HepG2 (cell line): ENCODE measurements at regions not wholly inside any gene's neighbourhood (a gene's known extent, or its start where the extent isn't known, plus 50 kb on each side); places are given as distances from the start of the nearest gene placed in this dataset.

Experiments used
- ATAC-seq: fragments of 200-7000 bp; cut with Tn5 transposase; 3 replicates; pipeline ENCODE4 v1.9.1; 2020; ENCODE audit warnings: mild to moderate bottlenecking, moderate library complexity
- BruUV-seq: library from RNA; stranded (reverse); fragments of 400-500 nt; replicated peaks from 2 replicates; lab custom pipeline; 2021; lab: Mats Ljungman, UMichigan
- CTCF ChIA-PET: fragments of 300-600 bp; formaldehyde crosslinking; extraction: SDS; loops from one replicate; lab custom pipeline; 2021; ENCODE audit warnings: low total read pairs, inconsistent platforms, low intra/inter-chr PET ratio; lab: Yijun Ruan, JAX
- POLR2A ChIA-PET: fragments of 350-600 bp; sonication (Branson Sonifier 250); formaldehyde crosslinking; loops from one replicate; lab custom pipeline; 2020; ENCODE audit warnings: antibody characterized with exemption, inconsistent platforms; lab: Yijun Ruan, JAX
- DNase-seq: peaks from one replicate; pipeline ENCODE4 v3.0.0-alpha.2; 2015; ENCODE audit warnings: low spot score
- FAIRE-seq: peaks from 3 replicates; lab custom pipeline; 2011; peaks lifted over from hg19 to GRCh38; lab: Jason Lieb, UNC
- H2AFZ ChIP-seq: one replicate; pipeline ENCODE4 v1.6.1; 2011; ENCODE audit warnings: low read length, inconsistent platforms
- H3K27ac ChIP-seq: fragments of 300-600 bp; 3 replicates; pipeline ENCODE4 v1.8.0; 2011; ENCODE audit warnings: mixed run types, mild to moderate bottlenecking, mixed read lengths, low read length, inconsistent platforms; ENCODE audit not compliant: insufficient read depth; ENCODE audit errors: extremely low read length
- H3K27me3 ChIP-seq, 2 experiments: fragments of 200-600 bp in 1 of 2; 2 replicates in 1 of 2; 3 replicates in 1 of 2; pipeline versions ENCODE4 v1.6.0 to v1.8.0; 2011; ENCODE audit warnings: low read length in 2 of 2, mild to moderate bottlenecking in 2 of 2, moderate library complexity in 2 of 2, inconsistent platforms in 1 of 2; ENCODE audit not compliant: insufficient read depth in 2 of 2, control insufficient read depth in 1 of 2
- H3K36me3 ChIP-seq, 2 experiments: fragments of 200-600 bp in 1 of 2; replicated peaks in 1 of 2; 2 replicates in 1 of 2; 3 replicates in 1 of 2; pipeline versions ENCODE4 v1.5.1 to v1.8.0; 2011; ENCODE audit warnings: low read length in 2 of 2, inconsistent platforms in 1 of 2; ENCODE audit not compliant: insufficient read depth in 2 of 2, control insufficient read depth in 1 of 2
- H3K4me1 ChIP-seq: 2 replicates; pipeline ENCODE4 v1.5.1; 2012; ENCODE audit warnings: low read length, inconsistent platforms; ENCODE audit not compliant: insufficient read depth
- H3K4me2 ChIP-seq: 2 replicates; pipeline ENCODE4 v1.6.0; 2011; ENCODE audit warnings: low read depth, low read length, inconsistent platforms
- H3K4me3 ChIP-seq, 3 experiments: fragments of 200-600 bp in 1 of 3; sonication (generic), shearing (Covaris generic) in 1 of 3; replicated peaks in 1 of 3; 2 replicates each; pipeline ENCODE4 v1.5.1; 2011 to 2016; ENCODE audit warnings: low read length in 3 of 3, inconsistent platforms in 2 of 3, low read depth in 2 of 3, mild to moderate bottlenecking in 2 of 3, control low read depth in 1 of 3, mixed read lengths in 1 of 3; ENCODE audit not compliant: insufficient read depth in 1 of 3
- H3K79me2 ChIP-seq: one replicate; pipeline ENCODE4 v1.6.1; 2011; ENCODE audit warnings: low read length, inconsistent platforms; ENCODE audit not compliant: insufficient read depth
- H3K9ac ChIP-seq: 2 replicates; pipeline ENCODE4 v1.6.0; 2011; ENCODE audit warnings: mild to moderate bottlenecking, low read depth, low read length, inconsistent platforms; ENCODE audit not compliant: insufficient read depth
- H3K9me3 ChIP-seq: 2 replicates; pipeline ENCODE4 v1.5.1; 2012; ENCODE audit warnings: mild to moderate bottlenecking, low read length
- H4K20me1 ChIP-seq: 2 replicates; pipeline ENCODE4 v1.6.0; 2011; ENCODE audit warnings: inconsistent platforms, mild to moderate bottlenecking, low read length, moderate library complexity; ENCODE audit not compliant: insufficient read depth
- CCDC6 ChIP-seq: sonication (generic); formaldehyde crosslinking; IDR thresholded peaks from 2 replicates; pipeline ENCODE4 v1.8.1; 2022; ENCODE audit warnings: mild to moderate bottlenecking, missing genetic modification reagents, moderate library complexity
- CHD2 ChIP-seq: IDR thresholded peaks from 2 replicates; pipeline ENCODE4 v1.6.1; 2011; ENCODE audit warnings: low read depth, low read length, improper control_type of control experiment
- ETV6 ChIP-seq: sonication (generic); formaldehyde crosslinking; conservative IDR thresholded peaks from 2 replicates; pipeline ENCODE4 v1.4.0; 2020; ENCODE audit warnings: missing genetic modification reagents
- MBNL3 ChIP-seq: fragments of 250-450 bp; sonication (Bioruptor Pico); conservative IDR thresholded peaks from 2 replicates; pipeline ENCODE4 v1.8.0; 2022; ENCODE audit warnings: mild to moderate bottlenecking, inconsistent platforms
- MTA1 ChIP-seq: sonication (generic); formaldehyde crosslinking; IDR thresholded peaks from 2 replicates; pipeline ENCODE4 v1.4.0; 2020; ENCODE audit warnings: missing genetic modification reagents, mild to moderate bottlenecking, borderline replicate concordance
- RARG ChIP-seq: sonication (generic); formaldehyde crosslinking; IDR thresholded peaks from 2 replicates; pipeline ENCODE4 v1.4.0; 2020; ENCODE audit warnings: low read depth, mild to moderate bottlenecking, missing genetic modification reagents
- SMC3 ChIP-seq: IDR thresholded peaks from 2 replicates; pipeline ENCODE4 v1.6.1; 2011; ENCODE audit warnings: low read length, improper control_type of control experiment
- SOX5 ChIP-seq: IDR thresholded peaks from 2 replicates; pipeline ENCODE4 v1.6.1; 2016; ENCODE audit warnings: borderline replicate concordance
- TBX3 ChIP-seq: fragments of 450-650 bp; IDR thresholded peaks from 2 replicates; pipeline ENCODE4 v1.6.1; 2017; ENCODE audit warnings: antibody characterized with exemption, mild to moderate bottlenecking, inconsistent platforms, borderline replicate concordance
- ZBTB44 ChIP-seq: sonication (generic); formaldehyde crosslinking; IDR thresholded peaks from 2 replicates; pipeline ENCODE4 v1.4.0; 2020; ENCODE audit warnings: missing genetic modification reagents
- ZFP36 ChIP-seq: fragments of 150-350 bp; IDR thresholded peaks from 2 replicates; pipeline ENCODE4 v1.6.1; 2018; ENCODE audit warnings: borderline replicate concordance, low read length, low read depth; ENCODE audit not compliant: partially characterized antibody
- ZKSCAN1 ChIP-seq: fragments of 150-350 bp; IDR thresholded peaks from 2 replicates; pipeline ENCODE4 v1.6.1; 2014; ENCODE audit warnings: low read length
- ZNF282 ChIP-seq: fragments of 450-650 bp; IDR thresholded peaks from 2 replicates; pipeline ENCODE4 v1.6.1; 2018; ENCODE audit not compliant: partially characterized antibody
- ZNF576 ChIP-seq: sonication (generic); formaldehyde crosslinking; IDR thresholded peaks from 2 replicates; pipeline ENCODE4 v1.4.0; 2020; ENCODE audit warnings: mild to moderate bottlenecking, missing genetic modification reagents
- ZNF615 ChIP-seq: sonication (generic); formaldehyde crosslinking; IDR thresholded peaks from 2 replicates; pipeline ENCODE4 v1.5.0; 2020; ENCODE audit warnings: mild to moderate bottlenecking, missing genetic modification reagents, borderline replicate concordance
- ZNF660 ChIP-seq: sonication (generic); formaldehyde crosslinking; IDR thresholded peaks from 2 replicates; pipeline ENCODE4 v1.5.1; 2020; ENCODE audit warnings: mild to moderate bottlenecking, low read depth, missing genetic modification reagents, borderline replicate concordance
- ZSCAN22 ChIP-seq: sonication (generic); formaldehyde crosslinking; IDR thresholded peaks from 2 replicates; pipeline ENCODE4 v1.4.0; 2020; ENCODE audit warnings: mild to moderate bottlenecking, missing genetic modification reagents
- WGBS: methylation state at CpG from one replicate; pipeline ENCODE4 v1.1.6; 2017; ENCODE audit warnings: low lambda C conversion rate; 5-methylcytosine and 5-hydroxymethylcytosine counted together
- in situ Hi-C: cut with HindIII; loops from 2 replicates; pipeline ENCODE4 v1.10.0; 2017; ENCODE audit warnings: low pct_unique_long_range_greater_than_20kb; ENCODE audit not compliant: extremely low pct_ligation_motif_present
- intact Hi-C: fragments of 100-400 bp; cut with micrococcal nuclease; formaldehyde crosslinking; loops from one replicate; pipeline ENCODE4 v1.10.0; 2022; ENCODE audit not compliant: unreplicated experiment

- no peak overlapping the region for H3K4me2 ChIP-seq
- DNase-seq (no peak), FAIRE-seq (no peak), ATAC-seq (no peak)
- H3K27ac ChIP-seq, result no peak overlapping the region
- H3K27me3 ChIP-seq, result no peaks in the 10 kb centered on the region
- H2AFZ ChIP-seq, result no peak overlapping the region
- no TSS peak for BruUV-seq
- no peak overlapping the region for H3K4me3 ChIP-seq
- in situ Hi-C loops (no loop called here), intact Hi-C loops (no loop called here)
- ChIA-PET CTCF (no interaction called here), POLR2A (no interaction called here)
- no peaks in the 10 kb centered on the region for H3K36me3 ChIP-seq
- no peak overlapping the region for H3K9ac ChIP-seq
- H3K9me3 ChIP-seq, result no peaks in the 10 kb centered on the region
- peaks cover 2% of the 10 kb centered on the region for H3K79me2 ChIP-seq
- H4K20me1 ChIP-seq, result no peaks in the 10 kb centered on the region
- TF ChIP-seq RARG (no peak), ZNF615 (no peak), ZNF576 (no peak), CCDC6 (CRISPR knock-in tag) (no peak), SOX5 (CRISPR knock-in tag) (no peak), MTA1 (CRISPR knock-in tag) (no peak), ZFP36 (no peak), SMC3 (no peak), ZNF282 (no peak), MBNL3 (CRISPR knock-in tag) (no peak), ZSCAN22 (CRISPR knock-in tag) (no peak), ZBTB44 (CRISPR knock-in tag) (no peak), CHD2 (no peak), ETV6 (CRISPR knock-in tag) (no peak), ZKSCAN1 (no peak), ZNF660 (no peak), TBX3 (no peak)
- WGBS, result 70% methylated on average over 4 of the region's 4 CpGs
- no peaks in the 10 kb centered on the region for H3K4me1 ChIP-seq
Measured at GRCh38 chr17:20914658-20915057, 128.2 kb downstream of the USP22 start.
